Gastrocnemius medialis (tissue), 4 donors: ENCODE measurements at regions not wholly inside any gene's neighbourhood (a gene's known extent, or its start where the extent isn't known, plus 50 kb on each side); places are given as distances from the start of the nearest gene placed in this dataset.

Experiments used
- POLR2A ChIP-seq, 2 donors: fragments of 450-650 bp; IDR thresholded peaks; one replicate each; pipeline ENCODE4 v1.6.1; 2017; ENCODE audit warnings: antibody characterized with exemption in 2 of 2, mild to moderate bottlenecking in 2 of 2, moderate library complexity in 2 of 2
- TF ChIP-seq, protein P1 (sequence below), 5 experiments: fragments of 450-650 bp in 3 of 5; fragments of 200-600 bp in 2 of 5; sonication (generic) in 2 of 5; IDR thresholded peaks in 4 of 5; conservative IDR thresholded peaks in 1 of 5; 1 replicate in 4 of 5; 2 replicates in 1 of 5; pipeline ENCODE4 v1.5.1; 2016 to 2019; ENCODE audit warnings: antibody characterized with exemption in 5 of 5, mild to moderate bottlenecking in 3 of 5, moderate library complexity in 3 of 5

DNA sequence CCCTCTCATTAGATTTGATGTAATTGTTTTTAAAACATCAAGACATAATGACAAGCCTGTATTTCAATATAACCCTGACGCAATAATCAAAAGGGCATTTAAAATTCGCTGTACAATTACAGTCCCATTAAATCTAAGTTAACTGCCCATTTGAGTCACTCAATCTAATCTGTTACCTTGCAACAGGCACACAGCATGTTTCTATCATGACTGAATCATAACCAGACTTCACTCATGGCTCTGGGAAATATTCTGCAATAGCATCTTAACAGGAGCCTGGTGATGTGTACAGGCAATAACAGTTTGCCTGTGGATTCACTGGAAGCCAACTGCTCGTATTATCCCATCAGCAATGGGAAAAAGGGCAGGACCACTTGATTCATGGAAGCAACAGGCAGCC is 142.3 kb upstream of the NCKAP5 start:
- TF ChIP-seq, protein P1, sequence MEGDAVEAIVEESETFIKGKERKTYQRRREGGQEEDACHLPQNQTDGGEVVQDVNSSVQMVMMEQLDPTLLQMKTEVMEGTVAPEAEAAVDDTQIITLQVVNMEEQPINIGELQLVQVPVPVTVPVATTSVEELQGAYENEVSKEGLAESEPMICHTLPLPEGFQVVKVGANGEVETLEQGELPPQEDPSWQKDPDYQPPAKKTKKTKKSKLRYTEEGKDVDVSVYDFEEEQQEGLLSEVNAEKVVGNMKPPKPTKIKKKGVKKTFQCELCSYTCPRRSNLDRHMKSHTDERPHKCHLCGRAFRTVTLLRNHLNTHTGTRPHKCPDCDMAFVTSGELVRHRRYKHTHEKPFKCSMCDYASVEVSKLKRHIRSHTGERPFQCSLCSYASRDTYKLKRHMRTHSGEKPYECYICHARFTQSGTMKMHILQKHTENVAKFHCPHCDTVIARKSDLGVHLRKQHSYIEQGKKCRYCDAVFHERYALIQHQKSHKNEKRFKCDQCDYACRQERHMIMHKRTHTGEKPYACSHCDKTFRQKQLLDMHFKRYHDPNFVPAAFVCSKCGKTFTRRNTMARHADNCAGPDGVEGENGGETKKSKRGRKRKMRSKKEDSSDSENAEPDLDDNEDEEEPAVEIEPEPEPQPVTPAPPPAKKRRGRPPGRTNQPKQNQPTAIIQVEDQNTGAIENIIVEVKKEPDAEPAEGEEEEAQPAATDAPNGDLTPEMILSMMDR (IDR thresholded peaks at IDR 0.05 in 4 of 5, conservative IDR thresholded peaks at IDR 0.05 in 1 of 5), result no peak
- no peak for TF ChIP-seq POLR2A (IDR thresholded peaks at IDR 0.05)
